ENCODE measurements at regions not wholly inside any gene's neighbourhood (a gene's known extent, or its start where the extent isn't known, plus 50 kb on each side); places are given as distances from the start of the nearest gene placed in this dataset.

- TF ChIP-seq CTCF (IDR thresholded peaks at IDR 0.05 in 4 of 5, conservative IDR thresholded peaks at IDR 0.05 in 1 of 5) (no peak), POLR2A (IDR thresholded peaks at IDR 0.05) (no peak)
These were observed 172.4 kb downstream of the PMP22 start for GRCh38 chr17:15092762-15093161.

Data from gastrocnemius medialis (tissue), 4 donors.